PC-3 (cell line): ENCODE measurements at regions not wholly inside any gene's neighbourhood (a gene's known extent, or its start where the extent isn't known, plus 50 kb on each side); places are given as distances from the start of the nearest gene placed in this dataset.

Source experiments
- ATAC-seq: fragments of 200-7000 bp; cut with Tn5 transposase; 2 replicates; pipeline ENCODE4 v1.9.1; 2020; ENCODE audit warnings: mild to moderate bottlenecking, moderate library complexity
- BruUV-seq: library from RNA; stranded (reverse); fragments of 400-500 nt; replicated peaks from 2 replicates; lab custom pipeline; 2021; lab: Mats Ljungman, UMichigan
- CTCF ChIA-PET: fragments of 300-600 bp; sonication (Branson Sonifier 250); formaldehyde crosslinking; loops from one replicate; lab custom pipeline; 2022; ENCODE audit warnings: antibody characterized with exemption; lab: Charles Lee
- POLR2A ChIA-PET: fragments of 300-600 bp; sonication (Branson Sonifier 250); formaldehyde crosslinking; loops from one replicate; lab custom pipeline; 2022; ENCODE audit warnings: antibody characterized with exemption; ENCODE audit not compliant: unreplicated experiment; lab: Charles Lee
- DNase-seq: peaks from one replicate; pipeline ENCODE4 v3.0.0-alpha.2; 2015
- H2AFZ ChIP-seq: fragments of 300-600 bp; sonication (generic); 2 replicates; pipeline ENCODE4 v1.6.0; 2016; ENCODE audit warnings: antibody characterized with exemption, low read length
- H3F3A ChIP-seq: fragments of 300-600 bp; sonication (generic); one replicate; pipeline ENCODE4 v1.6.0; 2017; ENCODE audit warnings: antibody characterized with exemption, low read length, control low read depth, mild to moderate bottlenecking; ENCODE audit not compliant: unreplicated experiment
- H3K27ac ChIP-seq: fragments of 300-600 bp; sonication (generic); 2 replicates; pipeline ENCODE4 v1.5.1; 2016; ENCODE audit warnings: mild to moderate bottlenecking, low read length
- H3K27me3 ChIP-seq: fragments of 300-600 bp; sonication (generic); 2 replicates; pipeline ENCODE4 v1.6.1; 2016; ENCODE audit warnings: low read length, mixed read lengths
- H3K36me3 ChIP-seq: fragments of 300-600 bp; sonication (generic); 2 replicates; pipeline ENCODE4 v1.6.1; 2016; ENCODE audit warnings: low read depth, mixed run types, low read length, mixed read lengths
- H3K4me1 ChIP-seq: fragments of 300-600 bp; sonication (generic); 2 replicates; pipeline ENCODE4 v1.5.1; 2016; ENCODE audit warnings: low read length; ENCODE audit not compliant: insufficient read depth
- H3K4me2 ChIP-seq: fragments of 300-600 bp; sonication (generic); 2 replicates; pipeline ENCODE4 v1.6.0; 2016; ENCODE audit warnings: low read length
- H3K4me3 ChIP-seq: fragments of 300-600 bp; sonication (generic); 2 replicates; pipeline ENCODE4 v1.5.1; 2016; ENCODE audit warnings: mild to moderate bottlenecking, low read length, mixed read lengths
- H3K79me2 ChIP-seq: fragments of 300-600 bp; sonication (generic); 2 replicates; pipeline ENCODE4 v1.6.1; 2017; ENCODE audit warnings: low read length, mixed read lengths
- H3K9ac ChIP-seq: fragments of 300-600 bp; sonication (generic); 2 replicates; pipeline ENCODE4 v1.6.0; 2016; ENCODE audit warnings: mild to moderate bottlenecking, low read length
- H3K9me2 ChIP-seq: fragments of 300-600 bp; sonication (generic); replicated peaks from 2 replicates; pipeline ENCODE4 v1.6.1; 2016; ENCODE audit warnings: mixed run types, low read length, mixed read lengths
- H3K9me3 ChIP-seq: fragments of 300-600 bp; sonication (generic); 2 replicates; pipeline ENCODE4 v1.6.1; 2016; ENCODE audit warnings: low read length, mixed read lengths
- H4K20me1 ChIP-seq: fragments of 300-600 bp; sonication (generic); 2 replicates; pipeline ENCODE4 v1.6.1; 2016; ENCODE audit warnings: low read length, mixed read lengths
- CTCF ChIP-seq: fragments of 300-600 bp; sonication (generic); conservative IDR thresholded peaks from 2 replicates; pipeline ENCODE4 v1.5.1; 2017; ENCODE audit warnings: antibody characterized with exemption, low read depth, mild to moderate bottlenecking, low read length
- EZH2 ChIP-seq: fragments of 300-600 bp; sonication (generic); IDR thresholded peaks from one replicate; pipeline ENCODE4 v1.6.1; 2017; ENCODE audit warnings: antibody characterized with exemption, mild to moderate bottlenecking, low read length; ENCODE audit not compliant: unreplicated experiment
- EZH2phosphoT487 ChIP-seq: fragments of 300-600 bp; sonication (generic); IDR thresholded peaks from 2 replicates; pipeline ENCODE4 v1.6.1; 2018; ENCODE audit warnings: mild to moderate bottlenecking, antibody characterized with exemption, low read length, borderline replicate concordance
- intact Hi-C: fragments of 100-400 bp; cut with micrococcal nuclease; formaldehyde crosslinking; loops from 2 replicates; pipeline ENCODE4 v1.9.0; 2023

- Histone ChIP-seq H3K9ac (no peak overlapping the region), H3K27ac (no peak overlapping the region), H2AFZ (no peak overlapping the region), H4K20me1 (no peaks in the 10 kb centered on the region), H3K9me2 (no peaks in the 10 kb centered on the region), H3K4me1 (no peaks in the 10 kb centered on the region; the same call in 1 of the 2 replicates), H3K9me3 (no peaks in the 10 kb centered on the region), H3K79me2 (no peaks in the 10 kb centered on the region), H3K4me2 (no peak overlapping the region), H3K4me3 (no peak overlapping the region), H3F3A (no peaks in the 10 kb centered on the region), H3K27me3 (no peaks in the 10 kb centered on the region), H3K36me3 (no peaks in the 10 kb centered on the region)
- no peak for ATAC-seq
- ChIA-PET CTCF (no interaction called here), POLR2A (no interaction called here)
- intact Hi-C loops = no loop called here
- BruUV-seq = no TSS peak
- TF ChIP-seq EZH2 (no peak), CTCF (no peak), EZH2phosphoT487 (no peak)
- no peak for DNase-seq
Measured at GRCh38 chr9:78437296-78437695, 140.4 kb downstream of the PSAT1 start.

GRCh38 chr9:78437806-78438205 is 140.9 kb downstream of the PSAT1 start:
- Histone ChIP-seq H3K36me3 (no peaks in the 10 kb centered on the region), H3K9ac (no peak overlapping the region), H3K4me1 (no peaks in the 10 kb centered on the region; the same call in 1 of the 2 replicates), H3K27me3 (no peaks in the 10 kb centered on the region), H3K27ac (no peak overlapping the region), H2AFZ (no peak overlapping the region), H3K4me2 (no peak overlapping the region), H3K9me3 (no peaks in the 10 kb centered on the region), H4K20me1 (no peaks in the 10 kb centered on the region), H3F3A (no peaks in the 10 kb centered on the region), H3K79me2 (no peaks in the 10 kb centered on the region), H3K9me2 (no peaks in the 10 kb centered on the region), H3K4me3 (no peak overlapping the region)
- CTCF ChIA-PET = no interaction called here
- no peak for DNase-seq
- TF ChIP-seq EZH2 = no peak
- no peak for TF ChIP-seq EZH2phosphoT487
- no peak for TF ChIP-seq CTCF
- intact Hi-C loops = no loop called here
- POLR2A ChIA-PET = no interaction called here
- no TSS peak for BruUV-seq
- no peak for ATAC-seq

GRCh38 chr9:78438211-78438610 is 141.3 kb downstream of the PSAT1 start:
- Histone ChIP-seq H3K9me2 (no peaks in the 10 kb centered on the region), H4K20me1 (no peaks in the 10 kb centered on the region), H3K27ac (no peak overlapping the region), H3K4me3 (no peak overlapping the region), H3K9me3 (no peaks in the 10 kb centered on the region), H2AFZ (no peak overlapping the region), H3F3A (no peaks in the 10 kb centered on the region), H3K4me2 (no peak overlapping the region), H3K4me1 (no peaks in the 10 kb centered on the region; the same call in 1 of the 2 replicates), H3K79me2 (no peaks in the 10 kb centered on the region), H3K36me3 (no peaks in the 10 kb centered on the region), H3K9ac (no peak overlapping the region), H3K27me3 (no peaks in the 10 kb centered on the region)
- ChIA-PET POLR2A (no interaction called here), CTCF (no interaction called here)
- no peak for ATAC-seq
- BruUV-seq = no TSS peak
- TF ChIP-seq EZH2phosphoT487 (no peak), EZH2 (no peak), CTCF (no peak)
- no peak for DNase-seq
- intact Hi-C loops = no loop called here
